Neural cell (in vitro differentiated cells): ENCODE measurements at regions not wholly inside any gene's neighbourhood (a gene's known extent, or its start where the extent isn't known, plus 50 kb on each side); places are given as distances from the start of the nearest gene placed in this dataset.

Source experiments
- EP300 ChIP-seq: fragments of 450-650 bp; conservative IDR thresholded peaks from 2 replicates; pipeline ENCODE4 v1.6.1; 2014; ENCODE audit warnings: antibody characterized with exemption, mild to moderate bottlenecking, moderate library complexity; ENCODE audit not compliant: poor library complexity, severe bottlenecking
- EZH2 ChIP-seq: fragments of 200-600, 300-800 bp; shearing (Covaris generic), sonication (generic); IDR thresholded peaks from 2 replicates; pipeline ENCODE4 v1.6.1; 2014; ENCODE audit warnings: antibody characterized with exemption, low read length, borderline replicate concordance, mild to moderate bottlenecking; ENCODE audit not compliant: insufficient read depth, poor library complexity, severe bottlenecking
- MXI1 ChIP-seq: fragments of 450-650 bp; conservative IDR thresholded peaks from 2 replicates; pipeline ENCODE4 v1.6.1; 2014; ENCODE audit warnings: antibody characterized with exemption, mild to moderate bottlenecking; ENCODE audit not compliant: poor library complexity, severe bottlenecking
- POLR2AphosphoS5 ChIP-seq: IDR thresholded peaks from 2 replicates; pipeline ENCODE4 v1.6.1; 2012
- SMC3 ChIP-seq: fragments of 450-650 bp; conservative IDR thresholded peaks from 2 replicates; pipeline ENCODE4 v1.6.1; 2014; ENCODE audit warnings: antibody characterized with exemption, mild to moderate bottlenecking, moderate library complexity; ENCODE audit not compliant: poor library complexity
- TF ChIP-seq, protein P1 (sequence below): fragments of 450-650 bp; IDR thresholded peaks from 2 replicates; pipeline ENCODE4 v1.5.1; 2014; ENCODE audit warnings: antibody characterized with exemption, mild to moderate bottlenecking, moderate library complexity; ENCODE audit not compliant: poor library complexity, severe bottlenecking

- TF ChIP-seq, protein P1, sequence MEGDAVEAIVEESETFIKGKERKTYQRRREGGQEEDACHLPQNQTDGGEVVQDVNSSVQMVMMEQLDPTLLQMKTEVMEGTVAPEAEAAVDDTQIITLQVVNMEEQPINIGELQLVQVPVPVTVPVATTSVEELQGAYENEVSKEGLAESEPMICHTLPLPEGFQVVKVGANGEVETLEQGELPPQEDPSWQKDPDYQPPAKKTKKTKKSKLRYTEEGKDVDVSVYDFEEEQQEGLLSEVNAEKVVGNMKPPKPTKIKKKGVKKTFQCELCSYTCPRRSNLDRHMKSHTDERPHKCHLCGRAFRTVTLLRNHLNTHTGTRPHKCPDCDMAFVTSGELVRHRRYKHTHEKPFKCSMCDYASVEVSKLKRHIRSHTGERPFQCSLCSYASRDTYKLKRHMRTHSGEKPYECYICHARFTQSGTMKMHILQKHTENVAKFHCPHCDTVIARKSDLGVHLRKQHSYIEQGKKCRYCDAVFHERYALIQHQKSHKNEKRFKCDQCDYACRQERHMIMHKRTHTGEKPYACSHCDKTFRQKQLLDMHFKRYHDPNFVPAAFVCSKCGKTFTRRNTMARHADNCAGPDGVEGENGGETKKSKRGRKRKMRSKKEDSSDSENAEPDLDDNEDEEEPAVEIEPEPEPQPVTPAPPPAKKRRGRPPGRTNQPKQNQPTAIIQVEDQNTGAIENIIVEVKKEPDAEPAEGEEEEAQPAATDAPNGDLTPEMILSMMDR: no peak
- no peak for TF ChIP-seq POLR2AphosphoS5
- no peak for TF ChIP-seq MXI1
- no peak for TF ChIP-seq EZH2
- no peak for TF ChIP-seq EP300
- TF ChIP-seq SMC3: no peak
These were observed 422.1 kb downstream of the COG6 start for GRCh38 chr13:40077396-40078027.
